Activated CD4-positive, alpha-beta T cell treated with anti-CD3 and anti-CD28 coated beads for 48 hours (primary cell): ENCODE measurements at regions not wholly inside any gene's neighbourhood (a gene's known extent, or its start where the extent isn't known, plus 50 kb on each side); places are given as distances from the start of the nearest gene placed in this dataset.
"Not testable (repeated sequence)": the region's sequence is repeated elsewhere in the genome, so short reads cannot be mapped to it uniquely, and the experiment has no call there.

ENCODE experiments used
- DNase-seq: peaks from one replicate; pipeline ENCODE4 v3.0.0-alpha.2; 2020

GRCh38 chr14:83638748-83639504, 1891.0 kb upstream of the FLRT2 start:
- no peak for DNase-seq

- DNase-seq, result not testable (repeated sequence)
These were observed 1890.5 kb upstream of the FLRT2 start for GRCh38 chr14:83639505-83639875.

GRCh38 chr14:83646228-83646627, 1883.7 kb upstream of the FLRT2 start:
- no peak for DNase-seq

GRCh38 chr14:83660597-83660996, 1869.3 kb upstream of the FLRT2 start:
- no peak for DNase-seq

GRCh38 chr14:83664389-83664788, 1865.6 kb upstream of the FLRT2 start:
- DNase-seq, result no peak

GRCh38 chr14:83689265-83689664, 1840.7 kb upstream of the FLRT2 start:
- no peak for DNase-seq

- no peak for DNase-seq
These were observed 1832.8 kb upstream of the FLRT2 start for GRCh38 chr14:83697099-83697498.

- no peak for DNase-seq
These were observed 1827.3 kb upstream of the FLRT2 start for GRCh38 chr14:83702619-83703018.

GRCh38 chr14:83706231-83706954, 1823.6 kb upstream of the FLRT2 start:
- DNase-seq, result no peak

GRCh38 chr14:83707056-83707455, 1822.9 kb upstream of the FLRT2 start:
- DNase-seq, result no peak

GRCh38 chr14:83709116-83709515, 1820.8 kb upstream of the FLRT2 start:
- DNase-seq, result no peak

GRCh38 chr14:83711046-83711445, 1818.9 kb upstream of the FLRT2 start:
- no peak for DNase-seq

GRCh38 chr14:83712418-83713129, 1817.4 kb upstream of the FLRT2 start:
- DNase-seq, result no peak

GRCh38 chr14:83713732-83714131, 1816.2 kb upstream of the FLRT2 start:
- DNase-seq, result no peak

GRCh38 chr14:83714151-83714550, 1815.8 kb upstream of the FLRT2 start:
- no peak for DNase-seq

GRCh38 chr14:83719435-83719834, 1810.5 kb upstream of the FLRT2 start:
- DNase-seq, result not testable (repeated sequence)

- no peak for DNase-seq
These were observed 1796.3 kb upstream of the FLRT2 start for GRCh38 chr14:83733670-83734069.

- DNase-seq, result no peak
These were observed 1795.5 kb upstream of the FLRT2 start for GRCh38 chr14:83734431-83734830.

GRCh38 chr14:83741269-83741668, 1788.7 kb upstream of the FLRT2 start:
- no peak for DNase-seq

- DNase-seq, result no peak
These were observed 1785.7 kb upstream of the FLRT2 start for GRCh38 chr14:83744224-83744623.

GRCh38 chr14:83744891-83745290, 1785.1 kb upstream of the FLRT2 start:
- DNase-seq, result no peak

GRCh38 chr14:83746336-83746735, 1783.6 kb upstream of the FLRT2 start:
- DNase-seq, result no peak

- no peak for DNase-seq
These were observed 1772.0 kb upstream of the FLRT2 start for GRCh38 chr14:83757916-83758315.
